BE2C (cell line): ENCODE measurements at regions not wholly inside any gene's neighbourhood (a gene's known extent, or its start where the extent isn't known, plus 50 kb on each side); places are given as distances from the start of the nearest gene placed in this dataset.

Experiments
- DNase-seq: peaks from one replicate; pipeline ENCODE4 v3.0.0-alpha.2; 2020
- H3K27me3 ChIP-seq: fragments of 250-450 bp; sonication (Bioruptor Pico); 2 replicates; pipeline ENCODE4 v1.5.1; 2020; ENCODE audit warnings: mild to moderate bottlenecking
- H3K36me3 ChIP-seq: fragments of 250-450 bp; sonication (Bioruptor Pico); 2 replicates; pipeline ENCODE4 v1.5.1; 2020; ENCODE audit warnings: mild to moderate bottlenecking
- H3K4me1 ChIP-seq: fragments of 250-450 bp; sonication (Bioruptor Pico); 2 replicates; pipeline ENCODE4 v1.5.1; 2020
- H3K4me3 ChIP-seq: 2 replicates; pipeline ENCODE4 v1.5.1; 2011; ENCODE audit warnings: low read depth, low read length
- H3K9me3 ChIP-seq: fragments of 250-450 bp; sonication (Bioruptor Pico); 2 replicates; pipeline ENCODE4 v1.5.1; 2020
- CTCF ChIP-seq: IDR thresholded peaks from 2 replicates; pipeline ENCODE4 v1.5.1; 2012; ENCODE audit warnings: mild to moderate bottlenecking, low read depth, low read length

GRCh38 chr2:238658820-238659219 lies 189.1 kb upstream of the TWIST2 start:
- no peak for DNase-seq
- Histone ChIP-seq H3K27me3 (peaks cover 4% of the 10 kb centered on the region; the same call in 1 of the 2 replicates), H3K4me3 (no peak overlapping the region), H3K36me3 (no peaks in the 10 kb centered on the region), H3K9me3 (no peaks in the 10 kb centered on the region; the same call in 1 of the 2 replicates), H3K4me1 (no peaks in the 10 kb centered on the region)
- no peak for TF ChIP-seq CTCF

- H3K4me3 ChIP-seq: no peak overlapping the region
- H3K9me3 ChIP-seq: no peaks in the 10 kb centered on the region; the same call in 1 of the 2 replicates
- H3K27me3 ChIP-seq: peaks cover 5% of the 10 kb centered on the region; the same call in 1 of the 2 replicates
- DNase-seq: no peak
- TF ChIP-seq CTCF: no peak
- no peaks in the 10 kb centered on the region for H3K36me3 ChIP-seq
- no peaks in the 10 kb centered on the region for H3K4me1 ChIP-seq
Measured at GRCh38 chr2:238659231-238659630, 188.7 kb upstream of the TWIST2 start.

- no peak for TF ChIP-seq CTCF
- Histone ChIP-seq H3K9me3 (no peaks in the 10 kb centered on the region; the same call in 1 of the 2 replicates), H3K27me3 (peaks cover 12% of the 10 kb centered on the region), H3K36me3 (no peaks in the 10 kb centered on the region), H3K4me3 (no peak overlapping the region), H3K4me1 (no peaks in the 10 kb centered on the region)
- DNase-seq: no peak
Measured at GRCh38 chr2:238663586-238663985, 184.3 kb upstream of the TWIST2 start.

- H3K4me1 ChIP-seq: no peaks in the 10 kb centered on the region
- H3K36me3 ChIP-seq: no peaks in the 10 kb centered on the region
- no peaks in the 10 kb centered on the region; the same call in 1 of the 2 replicates for H3K9me3 ChIP-seq
- TF ChIP-seq CTCF: no peak
- H3K4me3 ChIP-seq: no peak overlapping the region
- no peak for DNase-seq
- H3K27me3 ChIP-seq: peaks cover 12% of the 10 kb centered on the region
Measured at GRCh38 chr2:238665919-238666318, 182.0 kb upstream of the TWIST2 start.

GRCh38 chr2:238666543-238666942 lies 181.3 kb upstream of the TWIST2 start:
- Histone ChIP-seq H3K9me3 (no peaks in the 10 kb centered on the region), H3K36me3 (no peaks in the 10 kb centered on the region), H3K4me3 (no peak overlapping the region)

GRCh38 chr2:238667008-238667407 lies 180.9 kb upstream of the TWIST2 start:
- H3K27me3 ChIP-seq: peaks cover 12% of the 10 kb centered on the region
- no peaks in the 10 kb centered on the region for H3K4me1 ChIP-seq
- H3K9me3 ChIP-seq: no peaks in the 10 kb centered on the region
- no peak for DNase-seq
- no peak overlapping the region for H3K4me3 ChIP-seq
- H3K36me3 ChIP-seq: no peaks in the 10 kb centered on the region
- TF ChIP-seq CTCF: no peak

More at GRCh38 chr2:238666543-238666942, 181.3 kb upstream of the TWIST2 start:
- no peaks in the 10 kb centered on the region for H3K4me1 ChIP-seq
- DNase-seq: no peak
- TF ChIP-seq CTCF: no peak
- peaks cover 12% of the 10 kb centered on the region for H3K27me3 ChIP-seq
